Natural killer cell (primary cell): ENCODE measurements at regions not wholly inside any gene's neighbourhood (a gene's known extent, or its start where the extent isn't known, plus 50 kb on each side); places are given as distances from the start of the nearest gene placed in this dataset.

Experiments used
- ATAC-seq, 3 donors: fragments of 150-1000 bp in 2 of 3; fragments of 200-7000 bp in 1 of 3; cut with Tn5 transposase; 1 replicate in 1 of 3; 2 replicates in 2 of 3; pipeline ENCODE4 v1.10.0; 2021; ENCODE audit warnings: mild to moderate bottlenecking in 2 of 3, moderate library complexity in 2 of 3
- DNase-seq, 2 donors: peaks; one replicate each; pipeline versions ENCODE4 v3.0.0 to v3.0.0-alpha.2; 2013 to 2021; ENCODE audit warnings: mixed read lengths in 1 of 2
- H3K27ac ChIP-seq: one replicate; pipeline ENCODE4 v1.5.1; 2013; ENCODE audit warnings: mild to moderate bottlenecking, low read length
- H3K27me3 ChIP-seq: one replicate; pipeline ENCODE4 v1.6.1; 2013; ENCODE audit warnings: low read length; ENCODE audit not compliant: control insufficient read depth, insufficient read depth
- H3K36me3 ChIP-seq: one replicate; pipeline ENCODE4 v1.6.1; 2013; ENCODE audit warnings: low read length; ENCODE audit not compliant: control insufficient read depth, insufficient read depth
- H3K4me1 ChIP-seq: one replicate; pipeline ENCODE4 v1.6.1; 2013; ENCODE audit warnings: low read length; ENCODE audit not compliant: control insufficient read depth, insufficient read depth
- H3K4me3 ChIP-seq: one replicate; pipeline ENCODE4 v1.5.1; 2013; ENCODE audit warnings: low read length
- H3K9me3 ChIP-seq: one replicate; pipeline ENCODE4 v1.6.1; 2013; ENCODE audit warnings: low read length; ENCODE audit not compliant: control insufficient read depth, insufficient read depth
- H3K27ac Mint-ChIP-seq, 2 donors: one replicate each; pipeline ENCODE4 v1.8.0; 2022; ENCODE audit warnings: mild to moderate bottlenecking in 2 of 2, mixed read lengths in 2 of 2, moderate library complexity in 1 of 2
- H3K27me3 Mint-ChIP-seq, 2 donors: one replicate each; pipeline ENCODE4 v1.8.0; 2022; ENCODE audit warnings: low read depth in 2 of 2, mixed read lengths in 2 of 2
- H3K36me3 Mint-ChIP-seq: one replicate; pipeline ENCODE4 v1.8.0; 2022; ENCODE audit warnings: mixed read lengths
- H3K4me1 Mint-ChIP-seq, 2 donors: one replicate each; pipeline ENCODE4 v1.8.0; 2022; ENCODE audit warnings: mixed read lengths in 2 of 2
- H3K4me3 Mint-ChIP-seq: one replicate; pipeline ENCODE4 v1.8.0; 2022; ENCODE audit warnings: mild to moderate bottlenecking, moderate library complexity, mixed read lengths
- H3K9me3 Mint-ChIP-seq, 2 donors: one replicate each; pipeline ENCODE4 v1.8.0; 2022; ENCODE audit warnings: mixed read lengths in 2 of 2
- CTCF ChIP-seq: fragments of 200-600 bp; IDR thresholded peaks from one replicate; pipeline ENCODE4 v1.8.0; 2022; ENCODE audit warnings: antibody characterized with exemption
- WGBS: methylation state at CpG from one replicate; pipeline ENCODE4 v1.1.7; 2013; ENCODE audit warnings: missing lambda C conversion rate; ENCODE audit not compliant: insufficient coverage; 5-methylcytosine and 5-hydroxymethylcytosine counted together
- intact Hi-C: fragments of 100-400 bp; cut with micrococcal nuclease; formaldehyde crosslinking; loops from one replicate; pipeline ENCODE4 v1.14.2; 2022

DNA sequence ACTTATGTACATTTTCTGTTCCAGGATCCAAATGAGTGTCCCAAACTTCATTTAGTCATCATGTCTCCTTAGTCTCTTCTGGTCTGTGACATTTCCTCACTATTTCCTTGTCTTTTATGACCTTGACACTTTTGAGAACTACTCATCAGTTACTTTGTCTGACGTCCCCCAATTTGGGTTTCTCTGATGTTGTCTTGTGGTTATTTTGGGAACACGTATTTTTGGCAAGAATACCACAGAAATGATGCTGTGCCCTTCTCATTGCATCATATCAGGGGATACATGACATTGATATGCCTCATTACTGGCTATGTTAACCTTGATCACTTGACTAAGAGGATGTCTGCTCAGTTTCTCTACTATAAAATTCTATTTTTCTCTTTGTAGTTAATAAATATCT lies 308.8 kb downstream of the ZNF674 start:
- Histone ChIP-seq H3K4me1 (no peaks in the 10 kb centered on the region), H3K4me3 (no peak overlapping the region), H3K9me3 (no peaks in the 10 kb centered on the region), H3K36me3 (no peaks in the 10 kb centered on the region), H3K27me3 (no peaks in the 10 kb centered on the region), H3K27ac (no peak overlapping the region)
- ATAC-seq (no peak), DNase-seq (no peak)
- H3K4me3 Mint-ChIP-seq: no peak overlapping the region
- TF ChIP-seq CTCF: no peak
- H3K9me3 Mint-ChIP-seq: no peaks in the 10 kb centered on the region
- no peaks in the 10 kb centered on the region for H3K4me1 Mint-ChIP-seq
- 17% methylated on average over 1 of the region's 2 CpGs for WGBS
- no peak overlapping the region for H3K27ac Mint-ChIP-seq
- peaks cover 0 to 30% of the 10 kb centered on the region in 2 donors for H3K27me3 Mint-ChIP-seq
- intact Hi-C loops: no loop called here
- no peaks in the 10 kb centered on the region for H3K36me3 Mint-ChIP-seq

DNA sequence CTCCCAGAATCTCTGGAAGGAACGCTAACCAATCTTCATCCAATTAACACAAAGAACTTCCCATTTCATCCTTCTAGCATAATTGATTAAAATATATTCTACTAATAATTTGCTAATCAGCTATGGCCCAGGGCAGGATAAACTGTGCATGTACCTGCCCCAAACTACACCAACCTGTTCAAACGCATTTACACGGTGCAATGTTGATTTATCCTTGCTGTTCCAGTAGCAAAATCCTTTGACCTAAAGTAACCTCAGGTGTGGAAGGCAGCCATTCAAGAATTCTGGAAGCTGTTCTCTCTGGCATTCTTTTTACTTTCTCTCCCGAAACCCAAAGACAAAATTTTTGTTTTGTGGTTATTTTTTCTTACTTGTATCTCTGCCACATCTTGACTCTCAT lies 309.4 kb downstream of the ZNF674 start:
- DNase-seq: no peak
- intact Hi-C loops: no loop called here
- Mint-ChIP-seq H3K36me3 (no peaks in the 10 kb centered on the region), H3K4me1 (no peaks in the 10 kb centered on the region), H3K27me3 (peaks cover 0 to 37% of the 10 kb centered on the region in 2 donors), H3K27ac (no peak overlapping the region), H3K4me3 (no peak overlapping the region), H3K9me3 (no peaks in the 10 kb centered on the region)
- Histone ChIP-seq H3K27ac (no peak overlapping the region), H3K4me3 (no peak overlapping the region), H3K9me3 (no peaks in the 10 kb centered on the region), H3K36me3 (no peaks in the 10 kb centered on the region), H3K4me1 (no peaks in the 10 kb centered on the region), H3K27me3 (no peaks in the 10 kb centered on the region)
- TF ChIP-seq CTCF: no peak
- no peak for ATAC-seq
- WGBS: 88% methylated on average over 2 of the region's 4 CpGs

GRCh38 chrX:46234775-46235174 lies 310.4 kb downstream of the ZNF674 start:
- H3K4me3 Mint-ChIP-seq: no peak overlapping the region
- TF ChIP-seq CTCF: no peak
- Histone ChIP-seq H3K9me3 (no peaks in the 10 kb centered on the region), H3K36me3 (no peaks in the 10 kb centered on the region), H3K27ac (no peak overlapping the region), H3K4me3 (no peak overlapping the region), H3K27me3 (no peaks in the 10 kb centered on the region), H3K4me1 (no peaks in the 10 kb centered on the region)
- WGBS: no CpG with 5 or more reads among the region's 2 CpGs
- H3K9me3 Mint-ChIP-seq: no peaks in the 10 kb centered on the region
- ATAC-seq (no peak), DNase-seq (no peak)
- H3K27ac Mint-ChIP-seq: no peak overlapping the region
- intact Hi-C loops: no loop called here
- H3K27me3 Mint-ChIP-seq: peaks cover 0 to 37% of the 10 kb centered on the region in 2 donors
- no peaks in the 10 kb centered on the region for H3K4me1 Mint-ChIP-seq
- no peaks in the 10 kb centered on the region for H3K36me3 Mint-ChIP-seq

DNA sequence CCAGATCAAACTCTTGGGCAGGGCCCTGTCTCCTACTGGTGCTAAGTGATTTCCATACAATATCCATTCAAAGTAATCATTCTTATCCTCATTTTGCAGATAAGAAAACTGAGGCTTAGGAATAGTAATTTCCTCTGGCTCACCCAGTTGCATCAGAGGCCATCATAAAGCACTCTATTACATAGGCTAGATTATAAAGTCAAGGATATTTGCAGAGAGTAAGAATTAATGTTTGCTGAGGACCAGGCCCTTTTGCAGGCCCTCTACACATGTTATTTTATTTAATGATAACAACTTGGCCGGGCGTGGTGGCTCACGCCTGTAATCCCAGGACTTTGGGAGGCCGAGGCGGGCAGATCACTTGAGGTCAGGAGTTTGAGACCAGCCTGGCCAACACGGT lies 316.8 kb downstream of the ZNF674 start:
- Mint-ChIP-seq H3K27me3 (peaks cover 0 to 16% of the 10 kb centered on the region in 2 donors), H3K36me3 (no peaks in the 10 kb centered on the region), H3K27ac (no peak overlapping the region), H3K4me3 (no peak overlapping the region), H3K9me3 (no peaks in the 10 kb centered on the region), H3K4me1 (no peaks in the 10 kb centered on the region)
- TF ChIP-seq CTCF: no peak
- intact Hi-C loops: no loop called here
- no peaks in the 10 kb centered on the region for H3K36me3 ChIP-seq
- no CpG with 5 or more reads among the region's 6 CpGs for WGBS
- ATAC-seq (no peak), DNase-seq (no peak)
- no peak overlapping the region for H3K4me3 ChIP-seq
- H3K9me3 ChIP-seq: no peaks in the 10 kb centered on the region
- no peaks in the 10 kb centered on the region for H3K4me1 ChIP-seq
- H3K27me3 ChIP-seq: no peaks in the 10 kb centered on the region
- no peak overlapping the region for H3K27ac ChIP-seq
